A673 (cell line): ENCODE measurements at regions not wholly inside any gene's neighbourhood (a gene's known extent, or its start where the extent isn't known, plus 50 kb on each side); places are given as distances from the start of the nearest gene placed in this dataset.
"Not testable (repeated sequence)": the region's sequence is repeated elsewhere in the genome, so short reads cannot be mapped to it uniquely, and the experiment has no call there.

Source experiments
- BruUV-seq: library from RNA; stranded (reverse); fragments of 400-500 nt; replicated peaks from 2 replicates; lab custom pipeline; 2021; lab: Mats Ljungman, UMichigan
- CTCF ChIA-PET: fragments of 300-600 bp; sonication (Branson Sonifier 250); formaldehyde crosslinking; loops from one replicate; lab custom pipeline; 2022; ENCODE audit warnings: antibody characterized with exemption; lab: Charles Lee
- POLR2A ChIA-PET: fragments of 300-600 bp; sonication (Branson Sonifier 250); formaldehyde crosslinking; loops from one replicate; lab custom pipeline; 2022; ENCODE audit warnings: antibody characterized with exemption; ENCODE audit not compliant: low non-redundant PET; lab: Charles Lee
- DNase-seq: peaks from one replicate; pipeline ENCODE4 v3.0.0-alpha.2; 2015; ENCODE audit warnings: low spot score
- H3K27ac ChIP-seq: fragments of 200-600 bp; sonication (generic); 2 replicates; pipeline ENCODE4 v1.5.1; 2016; ENCODE audit warnings: mixed run types, low read depth, mild to moderate bottlenecking, mixed read lengths, antibody characterized with exemption, low read length; ENCODE audit not compliant: poor library complexity, severe bottlenecking
- H3K27me3 ChIP-seq: fragments of 200-600 bp; sonication (generic); replicated peaks from 2 replicates; pipeline ENCODE4 v1.6.1; 2017; ENCODE audit warnings: mixed run types, low read depth, mild to moderate bottlenecking, mixed read lengths, antibody characterized with exemption, low read length; ENCODE audit not compliant: insufficient read depth, poor library complexity
- H3K36me3 ChIP-seq: fragments of 200-600 bp; sonication (generic); 2 replicates; pipeline ENCODE4 v1.6.1; 2016; ENCODE audit warnings: mixed run types, mild to moderate bottlenecking, mixed read lengths, antibody characterized with exemption, low read length; ENCODE audit not compliant: insufficient read depth, poor library complexity, severe bottlenecking
- H3K4me1 ChIP-seq: fragments of 200-600 bp; sonication (generic); 2 replicates; pipeline ENCODE4 v1.6.1; 2017; ENCODE audit warnings: mixed run types, mild to moderate bottlenecking, mixed read lengths, antibody characterized with exemption, low read length; ENCODE audit not compliant: insufficient read depth, poor library complexity, severe bottlenecking
- H3K4me3 ChIP-seq: fragments of 200-600 bp; sonication (generic); 2 replicates; pipeline ENCODE4 v1.5.1; 2016; ENCODE audit warnings: low read depth, mixed run types, mild to moderate bottlenecking, mixed read lengths, low read length; ENCODE audit not compliant: poor library complexity, severe bottlenecking
- H3K9me3 ChIP-seq: fragments of 200-600 bp; sonication (generic); 2 replicates; pipeline ENCODE4 v1.6.1; 2016; ENCODE audit warnings: mixed run types, low read depth, mild to moderate bottlenecking, mixed read lengths, antibody characterized with exemption, low read length; ENCODE audit not compliant: poor library complexity, severe bottlenecking
- EZH2 ChIP-seq: fragments of 200-600 bp; sonication (generic); IDR thresholded peaks from 2 replicates; pipeline ENCODE4 v1.6.1; 2017; ENCODE audit warnings: borderline replicate concordance, low read depth, mild to moderate bottlenecking, mixed read lengths, antibody characterized with exemption, low read length; ENCODE audit not compliant: poor library complexity, severe bottlenecking
- intact Hi-C: fragments of 100-400 bp; cut with micrococcal nuclease; formaldehyde crosslinking; loops from one replicate; pipeline ENCODE4 v1.10.0; 2022; ENCODE audit not compliant: unreplicated experiment
- TF ChIP-seq, protein P1 (sequence below): fragments of 300-800, 200-600 bp; sonication (generic); conservative IDR thresholded peaks from 2 replicates; pipeline ENCODE4 v1.5.1; 2017; ENCODE audit warnings: low read depth, mild to moderate bottlenecking, antibody characterized with exemption, low read length, moderate library complexity, mixed read lengths

DNA sequence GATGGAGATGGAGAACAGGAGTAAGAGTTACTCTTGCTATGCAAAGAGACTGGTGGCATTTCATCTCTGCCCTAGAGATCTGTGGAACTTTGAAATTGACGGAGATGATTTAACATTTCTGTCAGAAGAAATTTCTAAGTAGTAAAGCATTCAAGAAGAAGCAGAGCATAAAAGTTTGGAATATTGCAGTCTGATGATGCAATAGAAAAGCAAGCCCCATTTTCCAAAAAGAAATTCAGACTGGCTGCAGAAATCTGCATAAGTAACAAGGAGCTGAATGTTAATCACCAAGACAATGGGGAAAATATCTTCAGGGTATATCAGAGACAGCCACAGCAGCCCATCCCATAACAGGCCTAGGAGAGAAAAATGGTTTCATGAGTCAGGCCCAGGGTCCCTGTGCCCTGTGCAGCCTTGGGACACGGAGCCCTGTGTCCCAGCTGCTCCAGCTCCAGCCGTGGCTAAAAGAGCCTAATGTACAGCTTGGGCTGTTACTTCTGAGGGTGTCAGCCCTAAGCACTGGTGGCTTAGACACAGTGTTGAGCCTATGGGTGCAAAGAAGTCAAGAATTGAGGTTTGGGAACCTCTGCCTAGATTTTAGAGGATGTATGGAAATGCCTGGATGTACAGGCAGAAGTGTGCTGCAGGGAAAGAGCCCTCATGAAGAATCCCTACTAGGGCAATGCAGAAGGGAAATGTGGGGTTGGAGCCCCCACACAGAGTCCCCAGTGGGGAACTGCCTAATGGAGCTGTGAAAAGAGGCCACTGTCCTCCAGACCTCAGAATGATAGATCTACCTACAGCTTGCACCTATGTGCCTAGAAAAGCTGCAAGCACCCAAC, 616.6 kb downstream of the SLC16A7 start:
- H3K4me1 ChIP-seq = no peaks in the 10 kb centered on the region
- ChIA-PET CTCF (no interaction called here), POLR2A (no interaction called here)
- no peak for DNase-seq
- H3K27ac ChIP-seq = no peak overlapping the region
- no peaks in the 10 kb centered on the region for H3K36me3 ChIP-seq
- intact Hi-C loops = no loop called here
- no peaks in the 10 kb centered on the region for H3K9me3 ChIP-seq
- no TSS peak for BruUV-seq
- TF ChIP-seq, protein P1, sequence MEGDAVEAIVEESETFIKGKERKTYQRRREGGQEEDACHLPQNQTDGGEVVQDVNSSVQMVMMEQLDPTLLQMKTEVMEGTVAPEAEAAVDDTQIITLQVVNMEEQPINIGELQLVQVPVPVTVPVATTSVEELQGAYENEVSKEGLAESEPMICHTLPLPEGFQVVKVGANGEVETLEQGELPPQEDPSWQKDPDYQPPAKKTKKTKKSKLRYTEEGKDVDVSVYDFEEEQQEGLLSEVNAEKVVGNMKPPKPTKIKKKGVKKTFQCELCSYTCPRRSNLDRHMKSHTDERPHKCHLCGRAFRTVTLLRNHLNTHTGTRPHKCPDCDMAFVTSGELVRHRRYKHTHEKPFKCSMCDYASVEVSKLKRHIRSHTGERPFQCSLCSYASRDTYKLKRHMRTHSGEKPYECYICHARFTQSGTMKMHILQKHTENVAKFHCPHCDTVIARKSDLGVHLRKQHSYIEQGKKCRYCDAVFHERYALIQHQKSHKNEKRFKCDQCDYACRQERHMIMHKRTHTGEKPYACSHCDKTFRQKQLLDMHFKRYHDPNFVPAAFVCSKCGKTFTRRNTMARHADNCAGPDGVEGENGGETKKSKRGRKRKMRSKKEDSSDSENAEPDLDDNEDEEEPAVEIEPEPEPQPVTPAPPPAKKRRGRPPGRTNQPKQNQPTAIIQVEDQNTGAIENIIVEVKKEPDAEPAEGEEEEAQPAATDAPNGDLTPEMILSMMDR = no peak
- TF ChIP-seq EZH2 = no peak
- no peaks in the 10 kb centered on the region for H3K27me3 ChIP-seq
- no peak overlapping the region for H3K4me3 ChIP-seq

DNA sequence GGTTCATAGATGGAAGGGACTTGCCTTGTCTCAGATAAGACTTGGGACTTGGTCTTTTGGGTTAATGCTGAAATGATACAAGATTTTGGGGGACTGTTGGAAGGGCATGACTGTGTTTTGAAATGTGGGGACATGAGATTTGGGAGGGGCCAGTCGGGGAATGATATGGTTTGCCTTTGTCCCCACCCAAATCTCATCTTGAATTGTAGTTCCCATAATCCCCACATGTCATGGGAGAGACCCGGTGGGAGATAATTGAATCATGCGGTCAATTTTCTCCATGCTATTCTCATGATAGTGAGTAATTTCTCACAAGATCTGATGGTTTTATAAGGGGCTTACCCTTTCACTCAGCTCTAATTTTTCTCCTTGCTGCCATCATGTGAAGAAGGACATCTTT, 617.4 kb downstream of the SLC16A7 start:
- CTCF ChIA-PET, H3K27me3 ChIP-seq, H3K4me3 ChIP-seq: not testable (repeated sequence)

DNA sequence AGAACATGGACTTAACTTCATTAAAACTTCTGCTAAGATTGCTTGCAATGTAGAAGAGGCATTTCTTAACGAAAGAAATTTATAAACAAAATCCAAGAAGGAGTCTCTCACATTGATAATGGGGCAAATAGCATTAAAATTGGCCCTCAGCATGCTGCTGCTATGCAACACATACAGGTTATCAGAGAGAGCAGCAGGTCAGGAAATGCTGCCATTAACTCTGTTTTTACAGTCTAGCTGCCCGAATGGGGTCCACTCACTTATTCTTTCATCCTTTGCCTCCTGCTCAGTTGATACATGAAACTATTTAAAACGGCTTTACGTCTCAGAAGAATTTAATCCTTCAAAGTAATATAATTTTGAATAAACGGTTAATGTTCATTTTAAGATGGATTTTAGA, 620.4 kb downstream of the SLC16A7 start:
- no peaks in the 10 kb centered on the region for H3K27me3 ChIP-seq
- H3K27ac ChIP-seq = no peak overlapping the region
- POLR2A ChIA-PET = no interaction called here
- no peak overlapping the region for H3K4me3 ChIP-seq
- intact Hi-C loops = no loop called here
- H3K9me3 ChIP-seq = no peaks in the 10 kb centered on the region
- no peaks in the 10 kb centered on the region for H3K4me1 ChIP-seq
- no peak for DNase-seq
- no peaks in the 10 kb centered on the region for H3K36me3 ChIP-seq
- CTCF ChIA-PET = no interaction called here
- no TSS peak for BruUV-seq
- TF ChIP-seq, protein P1 = no peak
- no peak for TF ChIP-seq EZH2

More for the DNA sequence above, 617.4 kb downstream of the SLC16A7 start:
- H3K9me3 ChIP-seq, POLR2A ChIA-PET, DNase-seq, intact Hi-C loops, H3K27ac ChIP-seq, H3K4me1 ChIP-seq, BruUV-seq, H3K36me3 ChIP-seq: not testable (repeated sequence)

DNA sequence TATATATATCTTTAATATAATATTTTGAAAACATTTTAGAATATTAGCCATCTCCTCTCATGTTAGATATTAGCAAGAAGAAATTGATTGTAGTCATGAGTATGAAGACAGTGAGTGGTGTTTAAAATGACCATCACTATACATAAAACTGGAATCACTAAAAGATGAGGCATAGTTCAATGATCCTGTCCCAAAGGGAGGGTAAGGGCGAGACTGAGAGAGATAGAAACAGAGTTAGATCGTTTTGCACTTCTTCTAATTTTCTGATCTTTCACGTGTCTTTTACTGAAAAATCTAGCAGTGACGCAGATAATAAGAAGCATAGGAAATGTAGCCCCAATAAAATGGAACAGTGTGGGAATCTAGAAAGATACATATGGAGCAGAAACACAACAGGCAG, 627.4 kb downstream of the SLC16A7 start:
- no peak for DNase-seq
- H3K4me1 ChIP-seq = no peaks in the 10 kb centered on the region
- H3K36me3 ChIP-seq = no peaks in the 10 kb centered on the region
- CTCF ChIA-PET = no interaction called here
- no peak overlapping the region for H3K27ac ChIP-seq
- POLR2A ChIA-PET = no interaction called here
- H3K27me3 ChIP-seq = no peaks in the 10 kb centered on the region
- no peaks in the 10 kb centered on the region for H3K9me3 ChIP-seq
- H3K4me3 ChIP-seq = no peak overlapping the region
- intact Hi-C loops = no loop called here
- TF ChIP-seq EZH2 = no peak
- TF ChIP-seq, protein P1 = no peak
- BruUV-seq = no TSS peak
